Hematopoietic multipotent progenitor cell treated with erythropoietin and hydrocortisone succinate and interleukin-3 and kit ligand, for 15 days (in vitro differentiated cells): ENCODE measurements at regions not wholly inside any gene's neighbourhood (a gene's known extent, or its start where the extent isn't known, plus 50 kb on each side); places are given as distances from the start of the nearest gene placed in this dataset.
"Not testable (repeated sequence)": the region's sequence is repeated elsewhere in the genome, so short reads cannot be mapped to it uniquely, and the experiment has no call there.

Experiments
- DNase-seq: peaks from one replicate; pipeline ENCODE4 v3.0.0-alpha.2; 2015; ENCODE audit warnings: low spot score

DNA sequence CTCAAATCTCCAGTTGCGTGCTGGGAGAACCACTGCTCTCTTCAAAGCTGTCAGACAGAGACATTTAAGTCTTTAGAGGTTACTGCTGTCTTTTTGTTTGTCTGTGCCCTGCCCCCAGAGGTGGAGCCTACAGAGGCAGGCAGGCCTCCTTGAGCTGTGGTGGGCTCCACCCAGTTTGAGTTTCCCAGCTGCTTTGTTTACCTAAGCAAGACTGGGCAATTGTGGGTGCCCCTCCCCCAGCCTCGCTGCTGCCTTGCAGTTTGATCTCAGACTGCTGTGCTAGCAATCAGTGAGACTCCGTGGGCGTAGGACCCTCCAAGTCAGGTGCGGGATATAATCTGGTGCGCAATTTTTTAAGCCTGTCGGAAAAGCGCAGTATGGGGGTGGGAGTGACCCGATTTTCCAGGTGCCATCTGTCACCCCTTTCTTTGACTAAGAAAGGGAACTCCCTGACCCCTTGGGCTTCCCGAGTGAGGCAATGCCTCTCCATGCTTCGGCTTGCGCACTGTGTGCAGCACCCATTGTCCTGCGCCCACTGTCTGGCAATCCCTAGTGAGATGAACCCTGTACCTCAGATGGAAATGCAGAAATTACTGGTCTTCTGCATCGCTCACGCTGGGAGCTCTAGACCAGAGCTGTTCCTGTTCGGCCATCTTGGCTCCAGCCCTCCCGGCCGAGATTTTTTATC is 414.8 kb upstream of the SYNCRIP start:
- DNase-seq = not testable (repeated sequence)

DNA sequence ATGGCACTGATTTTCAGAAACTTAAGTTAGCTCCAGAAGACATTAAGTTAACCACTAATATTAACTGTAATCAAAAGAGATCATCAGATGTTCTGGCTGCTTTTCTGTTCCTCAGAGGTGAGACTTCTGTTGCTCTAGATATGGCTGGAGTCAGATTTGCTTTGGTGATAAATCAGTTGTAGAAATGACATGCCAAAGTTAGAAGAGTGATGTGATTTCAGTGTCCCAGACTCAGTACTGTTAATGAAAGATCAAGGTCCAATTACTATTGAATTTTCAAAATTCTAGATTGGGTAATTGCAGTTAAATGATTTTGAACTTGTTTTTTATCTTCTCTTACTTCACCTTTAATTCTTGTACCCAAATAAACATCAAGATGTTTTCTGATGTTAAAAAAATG is 402.4 kb upstream of the SYNCRIP start:
- no peak for DNase-seq

DNA sequence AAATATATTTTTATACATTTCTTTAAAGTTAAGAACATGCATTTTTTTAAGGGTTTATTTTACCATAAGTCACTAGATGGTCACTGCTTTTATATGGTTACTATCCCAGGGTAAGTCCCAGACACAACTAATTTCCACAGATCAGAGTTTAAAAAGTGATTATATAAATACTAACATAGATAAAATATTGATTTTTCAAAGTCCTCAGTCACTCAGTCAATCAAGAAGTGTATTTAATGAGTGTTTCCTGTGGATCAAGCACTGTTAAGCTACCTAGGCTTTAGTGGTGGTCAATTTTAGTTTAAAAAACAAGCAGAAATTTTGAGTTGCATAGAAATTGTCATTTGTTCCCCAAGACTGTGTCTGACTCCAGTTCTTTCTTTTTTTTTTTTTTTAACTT is 399.5 kb upstream of the SYNCRIP start:
- no peak for DNase-seq

DNA sequence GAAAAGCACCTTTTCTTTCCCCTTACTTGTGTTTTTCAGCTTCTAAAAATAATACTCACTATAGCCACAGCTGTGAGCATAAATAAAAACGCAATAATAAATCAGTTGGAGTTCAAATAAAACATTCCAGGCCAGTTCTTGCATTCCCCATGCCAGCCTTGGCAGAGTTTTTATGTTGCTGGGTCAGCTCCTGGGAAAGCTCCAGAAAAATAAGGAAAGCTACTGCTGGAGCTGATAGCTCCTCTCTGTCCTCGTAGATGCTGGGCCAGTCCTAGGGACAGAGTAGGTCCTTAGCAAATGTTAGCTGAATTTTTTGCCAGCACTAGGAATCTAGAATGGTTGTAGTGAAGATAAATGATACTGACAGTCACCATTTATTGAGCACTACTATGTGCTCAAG is 389.0 kb upstream of the SYNCRIP start:
- DNase-seq = no peak

DNA sequence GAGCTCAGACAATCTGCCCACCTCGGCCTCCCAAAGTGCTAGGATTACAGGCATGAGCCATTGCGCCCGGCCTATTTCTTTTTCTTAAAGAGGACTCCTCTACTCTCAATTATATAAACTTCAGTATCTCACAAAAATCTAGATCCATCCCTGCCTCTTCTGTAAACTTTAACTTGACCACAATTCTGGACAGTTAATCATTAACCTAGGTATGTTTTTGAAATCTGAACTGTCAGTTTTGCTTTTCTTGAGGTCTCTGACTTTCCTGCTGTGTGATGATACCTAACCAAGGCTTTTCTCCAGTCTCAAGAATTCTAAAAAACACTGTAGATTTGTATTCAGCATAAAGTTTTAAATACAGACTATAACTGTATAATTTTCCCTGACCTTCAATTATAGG is 388.2 kb upstream of the SYNCRIP start:
- DNase-seq = no peak

DNA sequence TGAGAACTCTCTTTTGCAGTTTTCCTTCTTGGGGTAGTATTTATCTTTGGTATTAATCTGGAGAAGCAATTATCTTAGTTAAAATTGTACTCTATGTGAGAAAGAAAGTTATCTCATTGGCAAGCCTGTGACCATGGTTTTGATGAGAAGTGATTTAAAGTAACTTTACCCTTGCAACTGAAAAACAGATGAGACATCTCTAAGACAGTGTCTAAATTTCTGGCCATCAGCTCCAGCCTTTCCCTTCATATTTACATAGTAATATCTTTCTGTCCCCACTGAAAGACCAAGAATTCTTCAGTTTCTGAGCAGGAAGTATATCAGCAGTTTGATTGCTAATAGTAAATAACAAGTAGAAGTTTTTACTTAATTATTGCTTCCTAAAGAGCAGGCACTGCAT is 386.1 kb upstream of the SYNCRIP start:
- no peak for DNase-seq

DNA sequence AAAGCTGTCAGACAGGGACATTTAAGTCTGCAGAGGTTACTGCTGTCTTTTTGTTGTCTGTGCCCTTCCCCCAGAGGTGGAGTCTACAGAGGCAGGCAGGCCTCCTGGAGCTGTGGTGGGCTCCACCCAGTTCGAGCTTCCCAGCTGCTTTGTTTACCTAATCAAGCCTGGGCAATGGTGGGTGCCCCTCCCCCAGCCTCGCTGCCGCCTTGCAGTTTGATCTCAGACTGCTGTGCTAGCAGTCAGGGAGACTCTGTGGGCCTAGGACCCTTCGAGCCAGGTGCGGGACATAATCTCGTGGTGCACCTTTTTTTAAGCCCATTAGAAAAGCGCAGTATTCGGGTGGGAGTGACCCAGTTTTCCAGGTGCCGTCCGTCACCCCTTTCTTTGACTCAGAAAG is 384.2 kb upstream of the SYNCRIP start:
- DNase-seq = not testable (repeated sequence)

DNA sequence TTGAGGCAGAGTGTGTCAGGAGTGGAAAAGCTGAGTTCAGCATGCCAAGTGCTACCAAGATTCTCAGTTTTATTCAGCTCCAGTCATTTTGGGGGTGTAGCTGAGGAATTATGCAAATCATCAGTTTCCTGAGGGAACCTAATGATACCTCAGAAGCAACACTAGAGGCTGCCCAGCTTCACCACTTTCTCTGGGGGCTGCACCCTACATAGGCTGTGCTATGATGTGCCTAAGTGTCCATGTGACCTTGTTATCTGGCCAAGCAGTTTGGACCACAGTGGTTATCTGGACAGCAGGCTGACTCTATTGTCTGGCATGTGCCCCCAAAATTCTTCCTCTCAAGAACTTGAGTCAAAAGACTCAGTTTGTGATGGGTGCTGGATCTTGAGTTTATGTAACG is 374.6 kb upstream of the SYNCRIP start:
- no peak for DNase-seq

DNA sequence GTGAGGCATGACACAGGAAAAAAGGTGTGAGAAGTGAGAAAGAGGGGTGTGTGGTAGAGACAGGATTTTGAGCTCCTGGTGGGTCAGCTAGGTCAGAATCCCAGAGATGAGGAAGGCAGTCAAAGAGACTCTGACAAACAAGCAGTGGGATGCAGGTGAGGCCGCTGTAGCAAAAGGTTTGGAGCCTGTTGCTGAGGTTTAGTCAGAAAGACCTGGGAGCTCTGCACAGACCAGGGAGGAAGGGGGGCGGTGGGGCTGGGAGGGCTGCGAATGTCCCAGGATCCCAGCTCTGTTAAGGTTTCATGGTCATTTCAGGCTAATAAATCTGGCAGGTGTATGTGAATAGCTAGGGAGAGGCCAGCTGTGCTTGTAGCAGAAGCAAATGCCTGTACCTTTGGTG is 373.9 kb upstream of the SYNCRIP start:
- DNase-seq = no peak

DNA sequence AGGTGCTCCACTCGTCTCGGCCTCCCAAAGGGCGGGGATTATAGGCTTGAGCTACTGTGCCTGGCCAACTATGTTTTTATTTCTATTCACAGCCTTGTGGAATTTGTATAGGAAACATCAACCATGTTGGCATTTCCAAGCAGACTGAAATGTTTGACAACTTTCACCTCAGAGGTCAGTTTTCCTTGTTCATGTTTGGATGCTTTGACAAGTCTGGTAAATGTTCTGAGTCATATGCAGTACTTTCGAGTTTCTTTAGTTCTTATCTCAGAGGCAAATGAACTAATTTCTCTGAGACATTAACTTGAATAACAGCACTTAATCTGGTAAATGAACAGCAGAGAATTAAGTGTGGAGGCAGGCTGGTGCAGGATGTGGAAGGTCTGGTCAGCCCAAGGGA is 373.4 kb upstream of the SYNCRIP start:
- no peak for DNase-seq

DNA sequence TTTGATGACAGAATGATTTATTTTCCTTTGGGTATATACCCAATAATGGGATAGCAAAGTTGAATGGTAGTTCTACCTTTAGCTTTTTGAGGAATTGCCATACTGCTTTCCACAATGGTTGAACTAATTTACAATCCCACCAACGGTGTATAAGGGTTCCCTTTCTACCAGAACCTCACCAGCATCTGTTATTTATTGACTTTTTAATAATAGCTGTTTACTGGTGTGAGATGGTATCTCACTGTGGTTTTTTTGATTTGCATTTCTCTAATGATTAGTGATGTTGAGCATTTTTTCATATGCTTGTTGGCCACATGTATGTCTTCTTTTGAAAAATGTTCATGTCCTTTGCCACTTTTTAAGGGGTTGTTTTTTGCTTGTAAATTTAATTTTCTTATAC is 370.3 kb upstream of the SYNCRIP start:
- DNase-seq = not testable (repeated sequence)

DNA sequence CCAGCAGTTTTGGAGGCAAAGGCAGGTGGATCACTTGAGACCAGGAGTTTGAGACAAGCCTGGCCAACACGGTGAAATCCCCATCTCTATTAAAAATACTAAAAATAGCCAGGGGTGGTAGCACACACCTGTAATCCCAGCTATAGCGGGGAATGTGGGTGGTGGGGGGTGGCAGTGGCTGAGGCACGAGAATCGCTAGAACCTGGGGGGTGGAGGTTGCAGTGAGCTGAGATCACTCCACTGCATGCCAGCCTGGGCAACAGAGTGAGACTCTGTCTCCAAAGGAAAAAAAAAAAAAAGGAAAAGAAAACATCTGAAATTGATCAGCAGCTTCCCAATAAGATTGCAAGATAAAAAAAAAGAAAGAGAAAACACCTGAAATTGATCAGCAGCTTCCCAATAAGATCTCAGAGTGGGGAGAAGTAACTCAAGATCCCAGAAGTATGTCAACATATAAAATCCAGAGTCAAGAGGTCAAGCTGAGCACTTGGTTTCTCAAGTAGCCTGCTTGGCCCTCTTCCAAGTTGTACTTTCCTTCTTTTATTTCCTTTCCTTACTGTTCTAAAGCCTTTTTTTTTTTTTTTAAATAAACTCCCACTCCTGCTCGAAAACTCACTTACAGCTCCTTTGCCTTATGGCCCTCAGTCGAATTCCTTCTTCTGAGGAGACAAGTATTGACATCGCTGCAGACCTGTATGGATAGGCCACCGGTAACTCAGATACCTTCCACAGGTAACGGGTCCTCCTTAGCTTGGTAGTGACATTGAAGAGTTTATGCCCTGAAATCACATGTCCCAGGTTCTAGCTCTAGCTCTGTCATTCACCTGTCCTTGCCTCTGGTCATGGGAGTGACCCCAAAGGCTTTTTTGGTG is 368.5 kb upstream of the SYNCRIP start:
- DNase-seq = no peak

DNA sequence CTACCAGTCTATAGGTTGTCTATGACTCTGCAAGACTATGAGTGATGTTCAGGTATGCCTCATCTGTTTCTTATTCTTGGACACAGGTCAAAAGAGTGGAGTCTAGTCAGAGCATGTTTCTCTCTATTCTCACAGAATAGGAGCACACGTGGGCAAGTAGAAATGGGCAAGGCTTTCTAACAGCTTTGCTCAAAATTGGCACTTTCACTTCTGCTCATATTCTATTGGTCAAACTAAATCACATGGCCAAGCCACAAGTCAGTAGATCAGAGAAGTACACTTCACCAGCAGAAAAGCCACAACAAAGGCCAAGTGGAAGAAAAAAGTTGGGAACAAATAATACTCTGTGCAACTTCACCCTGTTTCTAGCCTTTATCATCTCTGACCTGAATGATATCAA is 354.5 kb upstream of the SYNCRIP start:
- no peak for DNase-seq

DNA sequence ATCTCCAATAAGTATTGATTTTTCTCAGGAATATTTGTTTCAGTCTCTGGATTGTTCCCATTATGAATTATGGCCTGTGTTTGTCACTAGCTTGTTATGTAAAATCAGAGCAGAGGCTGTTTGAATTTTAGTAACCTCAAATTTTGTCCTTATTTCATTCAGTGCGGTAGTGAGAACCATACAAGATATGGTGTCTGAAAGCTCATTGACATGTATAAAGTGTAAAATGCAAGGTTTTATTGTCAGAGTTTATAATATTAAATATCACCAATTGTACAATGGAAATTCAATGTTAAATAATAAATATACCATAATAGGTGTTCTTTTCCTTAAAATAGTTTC is 353.3 kb upstream of the SYNCRIP start:
- no peak for DNase-seq

DNA sequence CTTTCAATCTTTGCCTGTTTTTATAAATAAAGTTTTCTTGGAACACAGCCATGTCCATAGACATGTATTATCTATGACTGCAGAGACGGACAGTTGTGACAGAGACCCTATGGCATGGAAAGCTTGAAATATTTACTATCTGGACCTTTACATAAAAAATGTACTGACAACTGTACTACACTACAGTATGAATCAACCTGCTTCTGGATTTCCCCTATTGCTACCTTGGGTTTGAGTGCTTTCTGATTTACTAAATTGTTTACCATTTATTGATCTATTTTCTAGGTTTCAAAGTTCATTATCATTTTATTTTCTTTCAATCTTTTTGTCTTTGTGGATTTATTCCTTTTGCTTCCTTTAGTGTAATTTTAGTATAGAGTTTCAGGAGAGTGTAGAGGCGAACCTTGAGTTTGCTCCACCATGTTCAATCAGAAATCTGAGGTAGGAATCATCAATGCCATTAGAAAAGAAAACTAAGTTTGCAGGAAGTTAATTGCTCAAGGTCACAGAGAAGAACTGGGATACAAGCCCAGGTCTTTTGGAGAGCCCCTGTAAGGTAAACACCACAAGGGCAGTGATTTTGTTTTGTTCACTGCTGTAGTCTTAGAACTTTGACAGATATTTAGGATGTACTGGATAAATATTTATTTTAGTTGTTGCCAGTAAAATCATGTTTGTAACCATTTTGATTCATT is 352.8 kb upstream of the SYNCRIP start:
- no peak for DNase-seq

DNA sequence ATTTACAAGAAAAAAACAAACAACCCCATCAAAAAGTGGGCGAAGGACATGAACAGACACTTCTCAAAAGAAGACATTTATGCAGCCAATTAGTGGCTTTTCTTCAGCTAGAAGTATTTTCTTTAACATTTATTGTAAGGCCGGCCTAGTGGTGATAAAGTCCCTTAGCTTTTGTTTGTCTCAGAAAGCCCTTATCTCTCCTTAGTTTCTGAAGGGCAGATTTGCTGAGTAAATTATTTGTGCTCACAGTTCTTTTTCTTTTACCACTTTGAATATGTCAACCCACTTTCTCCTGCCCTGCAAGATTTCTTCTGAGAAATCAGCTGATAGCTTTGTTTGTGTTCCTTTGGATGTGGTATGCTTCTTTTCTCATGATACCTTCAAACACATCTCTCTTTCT is 344.0 kb upstream of the SYNCRIP start:
- no peak for DNase-seq

DNA sequence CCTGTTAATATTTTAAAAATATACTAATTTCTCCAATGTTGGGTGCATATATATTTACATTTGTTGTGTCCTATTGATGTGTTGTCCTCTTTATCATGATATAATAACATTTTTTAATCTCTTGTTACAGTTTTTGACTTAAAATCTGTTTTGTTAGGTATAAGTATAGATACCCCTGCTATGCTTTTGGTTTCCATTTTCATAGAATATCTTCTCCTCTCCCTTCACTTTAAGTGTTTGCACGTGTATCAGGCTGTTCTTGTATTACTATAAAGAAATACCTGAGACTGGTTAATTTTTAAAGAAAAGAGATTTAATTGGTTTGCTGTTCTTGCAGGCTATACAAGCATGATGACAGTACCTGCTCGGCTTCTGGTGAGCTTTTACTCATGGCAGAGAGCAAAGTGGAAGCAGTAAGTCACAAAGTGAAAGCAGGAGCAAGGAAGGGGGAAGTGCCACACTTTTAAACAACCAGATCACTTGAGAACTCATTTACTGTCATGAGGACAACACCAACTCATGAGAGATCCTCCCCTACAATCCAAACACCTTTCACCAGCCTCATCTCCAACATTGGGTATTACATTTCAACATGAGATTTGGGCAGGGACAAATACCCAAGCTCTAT is 340.5 kb upstream of the SYNCRIP start:
- DNase-seq = no peak

DNA sequence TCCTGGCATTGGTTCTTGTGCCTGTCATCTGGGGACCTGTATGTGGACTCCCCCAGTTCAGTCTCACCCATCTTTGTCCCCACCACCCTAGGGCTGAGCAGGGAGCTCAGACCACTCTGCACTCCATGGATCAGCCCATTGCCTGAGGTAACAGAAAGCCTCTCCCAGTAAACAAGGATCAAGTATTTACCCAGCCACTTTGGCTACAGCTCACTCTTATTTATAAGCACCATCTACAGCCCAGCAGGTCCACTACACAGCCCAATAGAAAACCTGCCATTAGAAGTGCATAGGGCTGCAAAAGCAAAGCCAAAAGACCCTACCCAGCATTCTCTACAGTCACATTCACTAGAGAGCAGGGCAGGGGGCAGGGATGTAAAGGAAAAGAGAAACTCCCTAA is 335.0 kb upstream of the SYNCRIP start:
- no peak for DNase-seq

DNA sequence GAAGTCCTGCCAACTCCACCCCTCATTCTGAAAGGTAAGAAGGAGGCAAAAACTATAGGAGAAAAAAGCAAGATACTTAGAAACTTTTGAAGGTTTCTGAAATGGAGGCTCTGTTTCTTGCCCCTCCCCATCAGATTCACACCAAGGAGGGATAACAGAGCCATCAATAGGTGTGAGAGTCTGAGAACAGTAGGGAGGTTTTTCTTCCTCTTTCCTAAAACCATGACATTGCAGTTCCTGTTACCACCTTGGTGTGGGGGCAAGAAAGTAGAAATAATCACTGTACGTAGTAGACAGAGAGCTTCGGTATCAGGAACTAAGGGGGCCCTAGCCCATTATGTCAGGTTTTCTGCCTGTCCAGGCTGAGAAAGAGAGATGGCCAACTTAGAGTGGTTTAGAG is 333.3 kb upstream of the SYNCRIP start:
- no peak for DNase-seq

DNA sequence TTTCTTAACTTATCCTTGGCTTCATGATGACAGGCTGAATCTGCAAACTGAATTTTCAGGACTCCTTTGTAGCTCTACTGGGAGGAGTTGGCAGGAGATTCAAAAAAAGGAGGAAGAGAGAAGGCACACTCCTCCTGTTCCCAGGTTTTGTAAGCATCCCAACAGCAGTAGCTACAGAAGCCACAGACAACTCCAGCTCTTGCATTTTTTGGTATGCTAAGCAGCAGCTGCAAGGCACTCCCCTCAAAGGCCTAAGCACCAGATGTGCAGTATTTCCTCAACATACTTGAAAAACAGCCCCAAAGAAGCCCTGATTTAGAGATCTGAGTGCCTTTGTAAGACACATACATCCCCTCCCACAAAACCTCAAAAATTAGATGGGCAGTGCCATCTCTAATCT is 328.6 kb upstream of the SYNCRIP start:
- DNase-seq = no peak

DNA sequence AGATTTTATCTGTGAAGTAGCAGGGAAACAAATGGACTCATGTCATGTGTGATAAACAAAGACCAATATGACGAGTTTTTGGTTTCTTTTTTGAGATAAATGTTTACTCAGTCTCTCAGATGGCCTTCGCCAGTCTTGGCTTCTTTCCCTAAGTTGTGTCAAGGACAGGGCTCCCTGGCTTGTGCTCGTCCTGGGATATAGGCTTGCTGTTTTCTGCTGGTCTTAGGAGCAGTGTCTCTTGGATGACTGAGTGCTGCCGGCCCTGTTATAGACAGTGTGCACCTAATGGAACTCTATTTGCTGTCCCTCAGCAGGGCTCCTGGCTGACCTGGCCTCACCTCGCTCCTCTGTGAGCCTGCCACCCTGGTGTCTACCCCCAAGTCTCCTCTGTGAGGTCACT is 324.1 kb upstream of the SYNCRIP start:
- DNase-seq = no peak

DNA sequence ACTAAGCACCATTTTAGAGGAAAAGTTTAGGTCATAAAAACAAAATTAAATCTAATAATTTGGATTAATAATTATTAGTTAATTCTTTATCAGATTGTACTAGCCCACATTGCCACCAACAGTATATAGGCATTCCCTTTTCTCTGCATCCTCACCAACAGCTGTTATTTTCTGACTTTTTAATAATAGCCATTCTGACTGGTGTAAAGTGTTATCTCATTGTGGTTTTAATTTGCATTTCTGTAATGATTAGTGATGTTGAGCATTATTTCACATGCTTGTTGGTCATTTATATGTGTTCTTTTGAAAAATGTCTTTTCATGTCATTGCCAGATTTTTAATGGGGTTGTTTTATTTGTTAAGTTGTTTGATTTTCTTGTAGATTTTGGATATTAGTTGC is 319.1 kb upstream of the SYNCRIP start:
- DNase-seq = no peak

DNA sequence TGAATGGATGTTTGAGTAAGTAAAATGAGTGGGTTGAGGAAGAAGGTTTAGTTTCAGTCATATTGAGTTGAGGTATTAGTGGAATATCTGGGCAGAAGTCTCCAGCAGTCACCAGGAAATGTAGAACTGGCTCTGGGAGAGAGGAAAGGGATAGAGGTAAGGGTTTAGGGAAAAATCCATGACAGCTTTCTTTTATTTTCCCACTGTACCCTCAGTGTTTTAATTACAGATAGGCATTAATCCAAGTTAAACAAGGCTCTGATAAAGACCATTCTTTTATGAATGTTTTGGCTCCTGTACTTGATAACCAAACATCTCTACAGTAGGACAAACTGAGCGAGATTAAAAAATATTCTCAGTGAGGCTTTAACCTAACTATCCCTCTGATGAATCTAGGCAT is 318.4 kb upstream of the SYNCRIP start:
- DNase-seq = no peak
